OCI-LY3 (cell line): ENCODE measurements at regions not wholly inside any gene's neighbourhood (a gene's known extent, or its start where the extent isn't known, plus 50 kb on each side); places are given as distances from the start of the nearest gene placed in this dataset.
"Not testable (repeated sequence)": the region's sequence is repeated elsewhere in the genome, so short reads cannot be mapped to it uniquely, and the experiment has no call there.

Experiments used
- CTCF ChIP-seq: fragments of 200-600, 300-600 bp; sonication (generic); IDR thresholded peaks from 2 replicates; pipeline ENCODE4 v1.5.1; 2014; ENCODE audit warnings: antibody characterized with exemption, low read length, low read depth
- EZH2phosphoT487 ChIP-seq: fragments of 200-600 bp; shearing (Covaris generic); IDR thresholded peaks from 2 replicates; pipeline ENCODE4 v1.6.1; 2018; ENCODE audit warnings: antibody characterized with exemption, mixed run types, low read depth

GRCh38 chr7:32788174-32788573 is 103.4 kb downstream of the KBTBD2 start:
- not testable (repeated sequence) for TF ChIP-seq CTCF, EZH2phosphoT487
